Immature natural killer cell (primary cell): ENCODE measurements at regions not wholly inside any gene's neighbourhood (a gene's known extent, or its start where the extent isn't known, plus 50 kb on each side); places are given as distances from the start of the nearest gene placed in this dataset.

ENCODE experiments used
- DNase-seq, 3 donors: peaks; one replicate each; pipeline ENCODE4 v3.0.0; 2022; ENCODE audit warnings: mixed read lengths in 1 of 3
- H3K27ac Mint-ChIP-seq, 6 donors: one replicate each; pipeline ENCODE4 v1.8.0; 2020; ENCODE audit warnings: mixed read lengths in 6 of 6, mild to moderate bottlenecking in 5 of 6, inconsistent platforms in 4 of 6, moderate library complexity in 3 of 6
- H3K27me3 Mint-ChIP-seq, 3 donors: one replicate each; pipeline ENCODE4 v1.8.0; 2020 to 2021; ENCODE audit warnings: low read depth in 3 of 3, mild to moderate bottlenecking in 3 of 3, mixed read lengths in 3 of 3, moderate library complexity in 3 of 3, inconsistent platforms in 1 of 3
- H3K36me3 Mint-ChIP-seq, 3 donors: one replicate each; pipeline ENCODE4 v1.8.0; 2020; ENCODE audit warnings: mixed read lengths in 3 of 3, inconsistent platforms in 2 of 3, mild to moderate bottlenecking in 2 of 3
- H3K4me1 Mint-ChIP-seq, 2 donors: one replicate each; pipeline ENCODE4 v1.8.0; 2020; ENCODE audit warnings: inconsistent platforms in 2 of 2, mild to moderate bottlenecking in 2 of 2, mixed read lengths in 2 of 2, moderate library complexity in 1 of 2
- H3K4me3 Mint-ChIP-seq, 5 donors: one replicate each; pipeline ENCODE4 v1.8.0; 2020; ENCODE audit warnings: mild to moderate bottlenecking in 5 of 5, mixed read lengths in 5 of 5, inconsistent platforms in 3 of 5, moderate library complexity in 3 of 5
- H3K9me3 Mint-ChIP-seq, 6 donors: one replicate each; pipeline ENCODE4 v1.8.0; 2020; ENCODE audit warnings: mild to moderate bottlenecking in 6 of 6, mixed read lengths in 6 of 6, inconsistent platforms in 4 of 6, moderate library complexity in 3 of 6

- Mint-ChIP-seq H3K27ac (no peak overlapping the region), H3K27me3 (peaks cover 1 to 7% (median 1%) of the 10 kb centered on the region in 3 donors), H3K9me3 (no peaks in the 10 kb centered on the region), H3K4me3 (no peak overlapping the region), H3K36me3 (no peaks in the 10 kb centered on the region), H3K4me1 (no peaks in the 10 kb centered on the region)
- no peak for DNase-seq
Observed at GRCh38 chrX:139077281-139078250, 366.0 kb upstream of the FGF13 start.

GRCh38 chrX:139063364-139063763 is 351.8 kb upstream of the FGF13 start:
- DNase-seq: no peak
- Mint-ChIP-seq H3K4me1 (no peaks in the 10 kb centered on the region), H3K4me3 (no peak overlapping the region), H3K27ac (no peak overlapping the region), H3K36me3 (no peaks in the 10 kb centered on the region), H3K9me3 (peaks cover 0 to 2% (median under 1%) of the 10 kb centered on the region in 6 donors), H3K27me3 (peaks cover 0 to 8% (median 2%) of the 10 kb centered on the region in 3 donors)

GRCh38 chrX:139058831-139059495 is 347.4 kb upstream of the FGF13 start:
- H3K4me3 Mint-ChIP-seq: no peak overlapping the region
- H3K27ac Mint-ChIP-seq: no peak overlapping the region
- H3K36me3 Mint-ChIP-seq: no peaks in the 10 kb centered on the region
- H3K9me3 Mint-ChIP-seq: peaks cover 0 to 4% (median under 1%) of the 10 kb centered on the region in 6 donors
- H3K27me3 Mint-ChIP-seq: peaks cover 0 to 7% (median 5%) of the 10 kb centered on the region in 3 donors
- H3K4me1 Mint-ChIP-seq: no peaks in the 10 kb centered on the region
- DNase-seq: no peak

- no peaks in the 10 kb centered on the region for H3K4me1 Mint-ChIP-seq
- H3K27me3 Mint-ChIP-seq: peaks cover 0 to 3% (median 2%) of the 10 kb centered on the region in 3 donors
- H3K27ac Mint-ChIP-seq: no peak overlapping the region
- DNase-seq: no peak
- peaks cover 0 to 4% (median 0%) of the 10 kb centered on the region in 6 donors for H3K9me3 Mint-ChIP-seq
- H3K4me3 Mint-ChIP-seq: no peak overlapping the region
- H3K36me3 Mint-ChIP-seq: no peaks in the 10 kb centered on the region
Observed at GRCh38 chrX:139052461-139052860, 340.9 kb upstream of the FGF13 start.

- no peak for DNase-seq
- Mint-ChIP-seq H3K4me1 (no peaks in the 10 kb centered on the region), H3K27me3 (no peaks in the 10 kb centered on the region), H3K27ac (no peak overlapping the region), H3K9me3 (no peaks in the 10 kb centered on the region), H3K36me3 (no peaks in the 10 kb centered on the region), H3K4me3 (no peak overlapping the region)
Observed at GRCh38 chrX:139049465-139049864, 337.9 kb upstream of the FGF13 start.

- Mint-ChIP-seq H3K4me1 (no peaks in the 10 kb centered on the region), H3K27ac (no peak overlapping the region), H3K9me3 (peaks cover 0 to 2% (median 0%) of the 10 kb centered on the region in 6 donors), H3K36me3 (no peaks in the 10 kb centered on the region), H3K4me3 (no peak overlapping the region), H3K27me3 (peaks cover 0 to 2% (median 0%) of the 10 kb centered on the region in 3 donors)
- DNase-seq: no peak
Observed at GRCh38 chrX:139044680-139045079, 333.2 kb upstream of the FGF13 start.

GRCh38 chrX:139039041-139039440 is 327.5 kb upstream of the FGF13 start:
- Mint-ChIP-seq H3K4me1 (no peaks in the 10 kb centered on the region), H3K36me3 (no peaks in the 10 kb centered on the region), H3K9me3 (peaks cover 0 to under 1% (median 0%) of the 10 kb centered on the region in 6 donors), H3K4me3 (no peak overlapping the region), H3K27me3 (peaks cover 1 to 6% (median 2%) of the 10 kb centered on the region in 3 donors), H3K27ac (no peak overlapping the region)
- no peak for DNase-seq

- H3K9me3 Mint-ChIP-seq: no peaks in the 10 kb centered on the region
- no peaks in the 10 kb centered on the region for H3K4me1 Mint-ChIP-seq
- no peak overlapping the region for H3K4me3 Mint-ChIP-seq
- no peaks in the 10 kb centered on the region for H3K36me3 Mint-ChIP-seq
- no peak overlapping the region for H3K27ac Mint-ChIP-seq
- peaks cover 0 to 2% (median 0%) of the 10 kb centered on the region in 3 donors for H3K27me3 Mint-ChIP-seq
- DNase-seq: no peak
Observed at GRCh38 chrX:139026811-139027210, 315.3 kb upstream of the FGF13 start.

- Mint-ChIP-seq H3K36me3 (no peaks in the 10 kb centered on the region), H3K4me1 (no peaks in the 10 kb centered on the region), H3K27me3 (peaks cover 0 to 2% (median 0%) of the 10 kb centered on the region in 3 donors), H3K27ac (no peak overlapping the region), H3K4me3 (no peak overlapping the region), H3K9me3 (no peaks in the 10 kb centered on the region)
- DNase-seq: no peak
Observed at GRCh38 chrX:139026406-139026805, 314.9 kb upstream of the FGF13 start.

- DNase-seq: no peak
- peaks cover 0 to 2% (median 0%) of the 10 kb centered on the region in 3 donors for H3K27me3 Mint-ChIP-seq
- H3K4me3 Mint-ChIP-seq: no peak overlapping the region
- H3K4me1 Mint-ChIP-seq: no peaks in the 10 kb centered on the region
- H3K27ac Mint-ChIP-seq: no peak overlapping the region
- no peaks in the 10 kb centered on the region for H3K36me3 Mint-ChIP-seq
- H3K9me3 Mint-ChIP-seq: no peaks in the 10 kb centered on the region
Observed at GRCh38 chrX:139025816-139026215, 314.3 kb upstream of the FGF13 start.

- Mint-ChIP-seq H3K27me3 (peaks cover 0 to 2% (median 0%) of the 10 kb centered on the region in 3 donors), H3K27ac (no peak overlapping the region), H3K4me3 (no peak overlapping the region), H3K4me1 (no peaks in the 10 kb centered on the region), H3K36me3 (no peaks in the 10 kb centered on the region), H3K9me3 (no peaks in the 10 kb centered on the region)
- DNase-seq: no peak
Observed at GRCh38 chrX:139023531-139023930, 312.0 kb upstream of the FGF13 start.

GRCh38 chrX:139020801-139021200 is 309.3 kb upstream of the FGF13 start:
- H3K9me3 Mint-ChIP-seq: no peaks in the 10 kb centered on the region
- H3K4me1 Mint-ChIP-seq: no peaks in the 10 kb centered on the region
- H3K36me3 Mint-ChIP-seq: no peaks in the 10 kb centered on the region
- no peak overlapping the region for H3K4me3 Mint-ChIP-seq
- no peak for DNase-seq
- H3K27ac Mint-ChIP-seq: no peak overlapping the region
- H3K27me3 Mint-ChIP-seq: peaks cover 0 to 3% (median 2%) of the 10 kb centered on the region in 3 donors

GRCh38 chrX:139018436-139018835 is 306.9 kb upstream of the FGF13 start:
- no peaks in the 10 kb centered on the region for H3K4me1 Mint-ChIP-seq
- H3K36me3 Mint-ChIP-seq: no peaks in the 10 kb centered on the region
- H3K27ac Mint-ChIP-seq: no peak overlapping the region

GRCh38 chrX:139015627-139016026 is 304.1 kb upstream of the FGF13 start:
- no peak overlapping the region for H3K27ac Mint-ChIP-seq
- DNase-seq: no peak
- peaks cover 0 to 7% (median 2%) of the 10 kb centered on the region in 6 donors for H3K9me3 Mint-ChIP-seq
- no peaks in the 10 kb centered on the region for H3K36me3 Mint-ChIP-seq
- H3K27me3 Mint-ChIP-seq: peaks cover 0 to 3% (median 3%) of the 10 kb centered on the region in 3 donors
- no peaks in the 10 kb centered on the region for H3K4me1 Mint-ChIP-seq
- H3K4me3 Mint-ChIP-seq: no peak overlapping the region

More at GRCh38 chrX:139018436-139018835, 306.9 kb upstream of the FGF13 start:
- no peak for DNase-seq
- Mint-ChIP-seq H3K27me3 (peaks cover 0 to 5% (median 3%) of the 10 kb centered on the region in 3 donors), H3K9me3 (peaks cover 0 to 7% (median 0%) of the 10 kb centered on the region in 6 donors), H3K4me3 (no peak overlapping the region)
